DND-41 (cell line): ENCODE measurements at regions not wholly inside any gene's neighbourhood (a gene's known extent, or its start where the extent isn't known, plus 50 kb on each side); places are given as distances from the start of the nearest gene placed in this dataset.

Experiments used
- CTCF ChIP-seq: IDR thresholded peaks from 2 replicates; pipeline ENCODE4 v1.5.1; 2012; ENCODE audit warnings: borderline replicate concordance, low read length, moderate library complexity, mild to moderate bottlenecking; ENCODE audit not compliant: poor library complexity, severe bottlenecking; ENCODE audit errors: extremely low read depth
- EZH2 ChIP-seq: IDR thresholded peaks from 3 replicates; pipeline ENCODE4 v1.6.1; 2012; ENCODE audit warnings: borderline replicate concordance, low read depth, mild to moderate bottlenecking, moderate library complexity, low read length, inconsistent platforms; ENCODE audit not compliant: severe bottlenecking

GRCh38 chr5:60492958-60493357, 207.0 kb downstream of the DEPDC1B start:
- TF ChIP-seq CTCF (no peak), EZH2 (no peak)
